ENCODE measurements at regions not wholly inside any gene's neighbourhood (a gene's known extent, or its start where the extent isn't known, plus 50 kb on each side); places are given as distances from the start of the nearest gene placed in this dataset.

- no peak for TF ChIP-seq CTCF (conservative IDR thresholded peaks at IDR 0.05; ENCODE audit: low read length)
- no peak for TF ChIP-seq EZH2phosphoT487 (IDR thresholded peaks at IDR 0.05; ENCODE audit: borderline replicate concordance, low read depth, low read length)
Observed at GRCh38 chr10:81444242-81444929, 430.6 kb upstream of the NRG3 start.

All from OCI-LY7 (cell line).